HepG2 (cell line): ENCODE measurements at regions not wholly inside any gene's neighbourhood (a gene's known extent, or its start where the extent isn't known, plus 50 kb on each side); places are given as distances from the start of the nearest gene placed in this dataset.

ENCODE experiments used
- EHMT2 ChIP-seq: fragments of 200-600 bp; sonication (generic); IDR thresholded peaks from 2 replicates; pipeline ENCODE4 v1.7.0; 2017; ENCODE audit warnings: antibody characterized with exemption, low read depth, low read length, borderline replicate concordance
- EZH2 ChIP-seq: conservative IDR thresholded peaks from 2 replicates; pipeline ENCODE4 v1.6.1; 2012; ENCODE audit warnings: mild to moderate bottlenecking, low read depth, low read length, moderate library complexity
- JUNB ChIP-seq: sonication (generic); formaldehyde crosslinking; IDR thresholded peaks from 2 replicates; pipeline ENCODE4 v1.8.0; 2022; ENCODE audit warnings: missing genetic modification reagents, mild to moderate bottlenecking, borderline replicate concordance
- MAFK ChIP-seq, 2 experiments: IDR thresholded peaks in 1 of 2; conservative IDR thresholded peaks in 1 of 2; 2 replicates each; pipeline ENCODE4 v1.6.1; 2011; ENCODE audit warnings: improper control_type of control experiment in 2 of 2, low read length in 2 of 2
- SMAD1 ChIP-seq: sonication (generic); formaldehyde crosslinking; IDR thresholded peaks from 2 replicates; pipeline ENCODE4 v1.4.0; 2020; ENCODE audit warnings: missing genetic modification reagents, low read depth, mild to moderate bottlenecking, borderline replicate concordance
- ZEB1 ChIP-seq: IDR thresholded peaks from 2 replicates; pipeline ENCODE4 v1.6.1; 2012; ENCODE audit warnings: mild to moderate bottlenecking, low read depth, inconsistent platforms; ENCODE audit not compliant: insufficient replicate concordance
- ZKSCAN1 ChIP-seq: fragments of 150-350 bp; IDR thresholded peaks from 2 replicates; pipeline ENCODE4 v1.6.1; 2014; ENCODE audit warnings: low read length
- ZNF577 ChIP-seq: sonication (generic); formaldehyde crosslinking; IDR thresholded peaks from 2 replicates; pipeline ENCODE4 v1.4.0; 2020; ENCODE audit warnings: mild to moderate bottlenecking, low read depth, missing genetic modification reagents, borderline replicate concordance
- ZNF678 ChIP-seq: sonication (generic); formaldehyde crosslinking; IDR thresholded peaks from 2 replicates; pipeline ENCODE4 v1.4.0; 2020; ENCODE audit warnings: mild to moderate bottlenecking, missing genetic modification reagents
- TF ChIP-seq, protein P1 (sequence below): sonication (generic); formaldehyde crosslinking; IDR thresholded peaks from 2 replicates; pipeline ENCODE4 v1.4.0; 2020; ENCODE audit warnings: missing genetic modification reagents, mild to moderate bottlenecking, borderline replicate concordance

GRCh38 chr6:113439866-113440265 lies 417.3 kb upstream of the MARCKS start:
- TF ChIP-seq, protein P1, sequence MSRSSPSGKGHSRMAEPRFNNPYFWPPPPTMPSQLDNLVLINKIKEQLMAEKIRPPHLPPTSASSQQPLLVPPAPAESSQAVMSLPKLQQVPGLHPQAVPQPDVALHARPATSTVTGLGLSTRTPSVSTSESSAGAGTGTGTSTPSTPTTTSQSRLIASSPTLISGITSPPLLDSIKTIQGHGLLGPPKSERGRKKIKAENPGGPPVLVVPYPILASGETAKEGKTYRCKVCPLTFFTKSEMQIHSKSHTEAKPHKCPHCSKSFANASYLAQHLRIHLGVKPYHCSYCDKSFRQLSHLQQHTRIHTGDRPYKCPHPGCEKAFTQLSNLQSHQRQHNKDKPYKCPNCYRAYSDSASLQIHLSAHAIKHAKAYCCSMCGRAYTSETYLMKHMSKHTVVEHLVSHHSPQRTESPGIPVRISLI (CRISPR knock-in tag) = no peak
- TF ChIP-seq JUNB (CRISPR knock-in tag) = no peak
- no peak for TF ChIP-seq ZNF577 (CRISPR knock-in tag)
- no peak for TF ChIP-seq ZNF678 (CRISPR knock-in tag)
- TF ChIP-seq EHMT2 = no peak
- TF ChIP-seq ZEB1 = no peak
- TF ChIP-seq ZKSCAN1 = no peak
- no peak for TF ChIP-seq MAFK (conservative IDR thresholded peaks at IDR 0.05 in 1 of 2, IDR thresholded peaks at IDR 0.05 in 1 of 2; ENCODE audit: low read length in 2 of 2)
- TF ChIP-seq EZH2 = no peak
- no peak for TF ChIP-seq SMAD1
